HG03175 (cell line): ENCODE measurements at regions not wholly inside any gene's neighbourhood (a gene's known extent, or its start where the extent isn't known, plus 50 kb on each side); places are given as distances from the start of the nearest gene placed in this dataset.

Source experiments
- ATAC-seq: cut with Tn5 transposase; IDR thresholded peaks from one replicate; pipeline ENCODE4 v1.9.1; 2021; ENCODE audit warnings: mild to moderate bottlenecking, moderate library complexity; ENCODE audit not compliant: unreplicated experiment

- ATAC-seq: no peak
These were observed 124.0 kb upstream of the UNC5C start for GRCh38 chr4:95672811-95673210.

- no peak for ATAC-seq
These were observed 111.9 kb upstream of the UNC5C start for GRCh38 chr4:95660719-95661118.

- no peak for ATAC-seq
These were observed 103.1 kb upstream of the UNC5C start for GRCh38 chr4:95651891-95652290.

GRCh38 chr4:95644417-95644816 lies 95.6 kb upstream of the UNC5C start:
- ATAC-seq: no peak

GRCh38 chr4:95643627-95644026 lies 94.9 kb upstream of the UNC5C start:
- ATAC-seq: no peak

GRCh38 chr4:95641571-95641970 lies 92.8 kb upstream of the UNC5C start:
- ATAC-seq: no peak

- ATAC-seq: no peak
These were observed 91.5 kb upstream of the UNC5C start for GRCh38 chr4:95640311-95640710.

GRCh38 chr4:95638920-95639501 lies 90.2 kb upstream of the UNC5C start:
- no peak for ATAC-seq

- ATAC-seq: no peak
These were observed 88.3 kb upstream of the UNC5C start for GRCh38 chr4:95637043-95637600.

- ATAC-seq: no peak
These were observed 87.3 kb upstream of the UNC5C start for GRCh38 chr4:95636061-95636460.

- no peak for ATAC-seq
These were observed 78.9 kb upstream of the UNC5C start for GRCh38 chr4:95627709-95628108.

- ATAC-seq: no peak
These were observed 78.3 kb upstream of the UNC5C start for GRCh38 chr4:95627024-95627605.

GRCh38 chr4:95625020-95625419 lies 76.2 kb upstream of the UNC5C start:
- no peak for ATAC-seq

GRCh38 chr4:95619525-95620443 lies 71.0 kb upstream of the UNC5C start:
- ATAC-seq: no peak

GRCh38 chr4:95614684-95615205 lies 66.0 kb upstream of the UNC5C start:
- ATAC-seq: no peak

- ATAC-seq: no peak
These were observed 61.3 kb upstream of the UNC5C start for GRCh38 chr4:95610061-95610569.

GRCh38 chr4:95606739-95607138 lies 58.0 kb upstream of the UNC5C start:
- no peak for ATAC-seq

- ATAC-seq: no peak
These were observed 54.6 kb upstream of the UNC5C start for GRCh38 chr4:95603393-95603792.

GRCh38 chr4:95602872-95603271 lies 54.1 kb upstream of the UNC5C start:
- ATAC-seq: no peak

- no peak for ATAC-seq
These were observed 52.6 kb upstream of the UNC5C start for GRCh38 chr4:95601356-95601755.

- ATAC-seq: peak; percentile 85
These were observed 51.1 kb upstream of the UNC5C start for GRCh38 chr4:95599777-95600400.
